ENCODE measurements at regions not wholly inside any gene's neighbourhood (a gene's known extent, or its start where the extent isn't known, plus 50 kb on each side); places are given as distances from the start of the nearest gene placed in this dataset.

GRCh38 chr5:71946343-71947030 lies 160.8 kb upstream of the MAP1B start:
- ATAC-seq (no peak), DNase-seq (no peak)
- Histone ChIP-seq H3K27me3 (ENCODE audit: insufficient read depth in 3 of 3, low read length in 2 of 3) (no peaks in the 10 kb centered on the region), H3K9me3 (no peaks in the 10 kb centered on the region), H3K27ac (no peak overlapping the region), H3K4me1 (no peaks in the 10 kb centered on the region), H3K4me3 (no peak overlapping the region), H3K36me3 (ENCODE audit: insufficient read depth in 1 of 2, low read depth in 1 of 2) (no peaks in the 10 kb centered on the region)
- TF ChIP-seq CTCF (IDR thresholded peaks at IDR 0.05) = no peak
- intact Hi-C loops (cut with DNase I) = no loop called here
- WGBS, 3 donors = 89 to 94% (median 91%) methylated on average over 6 of the region's 6 CpGs

GRCh38 chr5:71948206-71948605 lies 159.1 kb upstream of the MAP1B start:
- no peak overlapping the region for H3K4me3 ChIP-seq
- ATAC-seq = no peak
- no peak overlapping the region for H3K27ac ChIP-seq
- no peaks in the 10 kb centered on the region for H3K27me3 ChIP-seq (ENCODE audit: insufficient read depth in 3 of 3, low read length in 2 of 3)
- DNase-seq = no peak
- no peaks in the 10 kb centered on the region for H3K9me3 ChIP-seq
- no peak for TF ChIP-seq CTCF (IDR thresholded peaks at IDR 0.05)
- H3K4me1 ChIP-seq = no peaks in the 10 kb centered on the region
- WGBS, 3 donors = 88 to 93% (median 91%) methylated on average over 2 of the region's 2 CpGs
- no peaks in the 10 kb centered on the region for H3K36me3 ChIP-seq (ENCODE audit: insufficient read depth in 1 of 2, low read depth in 1 of 2)
- intact Hi-C loops (cut with DNase I) = no loop called here

DNA sequence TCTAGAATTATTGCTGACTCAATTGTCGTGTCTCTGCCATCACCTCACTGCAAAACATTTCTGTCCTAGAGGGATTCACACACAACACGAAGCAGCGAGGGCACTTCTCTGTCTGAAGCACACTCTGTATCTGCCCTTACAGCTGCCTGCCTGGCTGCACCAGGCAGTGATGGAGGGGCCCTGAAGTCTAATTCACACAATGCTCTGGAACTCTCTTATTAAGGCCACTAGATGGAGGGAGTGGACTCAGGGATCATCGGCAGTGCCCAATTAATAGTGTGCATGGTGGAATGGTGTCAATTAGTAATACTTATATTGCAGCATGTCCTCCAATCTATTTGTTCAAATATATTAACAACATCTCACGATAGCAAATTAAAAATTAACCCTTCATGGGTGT lies 157.5 kb upstream of the MAP1B start:
- H3K9me3 ChIP-seq = no peaks in the 10 kb centered on the region
- no peaks in the 10 kb centered on the region for H3K27me3 ChIP-seq (ENCODE audit: insufficient read depth in 3 of 3, low read length in 2 of 3)
- intact Hi-C loops (cut with DNase I) = no loop called here
- ATAC-seq (no peak), DNase-seq (no peak)
- no peak overlapping the region for H3K4me3 ChIP-seq
- 81 to 85% (median 84%) methylated on average over 5 of the region's 5 CpGs for WGBS, 3 donors
- no peaks in the 10 kb centered on the region for H3K36me3 ChIP-seq (ENCODE audit: insufficient read depth in 1 of 2, low read depth in 1 of 2)
- no peak overlapping the region for H3K27ac ChIP-seq
- H3K4me1 ChIP-seq = no peaks in the 10 kb centered on the region
- no peak for TF ChIP-seq CTCF (IDR thresholded peaks at IDR 0.05)

GRCh38 chr5:71953866-71954265 lies 153.4 kb upstream of the MAP1B start:
- intact Hi-C loops (cut with DNase I) = no loop called here
- no peak for TF ChIP-seq CTCF (IDR thresholded peaks at IDR 0.05)
- ATAC-seq (no peak), DNase-seq (no peak)
- Histone ChIP-seq H3K9me3 (no peaks in the 10 kb centered on the region), H3K4me1 (no peaks in the 10 kb centered on the region), H3K27me3 (ENCODE audit: insufficient read depth in 3 of 3, low read length in 2 of 3) (no peaks in the 10 kb centered on the region), H3K27ac (no peak overlapping the region), H3K36me3 (ENCODE audit: insufficient read depth in 1 of 2, low read depth in 1 of 2) (no peaks in the 10 kb centered on the region), H3K4me3 (no peak overlapping the region)
- WGBS, 3 donors = 62 to 73% (median 71%) methylated on average over 8 of the region's 8 CpGs

DNA sequence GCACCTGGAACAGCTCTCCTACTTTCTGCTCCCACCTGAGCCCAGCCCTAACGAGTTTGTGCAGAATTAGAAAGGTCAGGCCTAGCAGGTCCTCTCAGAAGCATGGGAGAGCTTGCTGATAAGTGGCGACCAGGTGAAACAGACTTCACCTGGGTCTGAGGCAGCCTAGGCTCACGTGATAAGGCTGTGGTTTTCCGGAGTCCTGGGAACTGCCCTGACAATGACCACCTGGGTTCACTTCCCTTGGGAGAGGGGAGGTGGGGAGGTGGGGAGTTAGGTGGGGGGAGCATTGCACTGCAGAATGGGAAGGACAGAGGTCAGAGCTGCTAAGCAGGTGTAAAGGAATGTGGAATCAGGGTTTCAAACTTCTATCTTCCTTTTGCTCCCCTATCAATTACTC lies 152.9 kb upstream of the MAP1B start:
- H3K36me3 ChIP-seq (ENCODE audit: insufficient read depth in 1 of 2, low read depth in 1 of 2) = no peaks in the 10 kb centered on the region
- no peak overlapping the region for H3K27ac ChIP-seq
- WGBS, 3 donors = 61 to 75% (median 69%) methylated on average over 4 of the region's 4 CpGs
- ATAC-seq (no peak), DNase-seq (no peak)
- no peak overlapping the region for H3K4me3 ChIP-seq
- no peak for TF ChIP-seq CTCF (IDR thresholded peaks at IDR 0.05)
- intact Hi-C loops (cut with DNase I) = no loop called here
- H3K4me1 ChIP-seq = no peaks in the 10 kb centered on the region
- no peaks in the 10 kb centered on the region for H3K27me3 ChIP-seq (ENCODE audit: insufficient read depth in 3 of 3, low read length in 2 of 3)
- H3K9me3 ChIP-seq = no peaks in the 10 kb centered on the region
